ENCODE measurements at regions not wholly inside any gene's neighbourhood (a gene's known extent, or its start where the extent isn't known, plus 50 kb on each side); places are given as distances from the start of the nearest gene placed in this dataset.
A peak's percentile ranks its signal among the peaks of the same experiment; 100 is the strongest.
"Not testable (repeated sequence)": the region's sequence is repeated elsewhere in the genome, so short reads cannot be mapped to it uniquely, and the experiment has no call there.

GRCh38 chr2:20130821-20131645 lies 79.6 kb upstream of the LAPTM4A start:
- no peak for FAIRE-seq

GRCh38 chr2:20130160-20130560 lies 78.7 kb upstream of the LAPTM4A start:
- FAIRE-seq = no peak

More at GRCh38 chr2:20130821-20131645, 79.6 kb upstream of the LAPTM4A start:
- DNase-seq (ENCODE audit: insufficient read length, low spot score) = no peak

GRCh38 chr2:20129331-20130159 lies 78.1 kb upstream of the LAPTM4A start:
- no peak for FAIRE-seq
- no peak for DNase-seq (ENCODE audit: insufficient read length, low spot score)

More at GRCh38 chr2:20130160-20130560, 78.7 kb upstream of the LAPTM4A start:
- DNase-seq (ENCODE audit: insufficient read length, low spot score) = no peak

GRCh38 chr2:20128506-20129330 lies 77.3 kb upstream of the LAPTM4A start:
- no peak for DNase-seq (ENCODE audit: insufficient read length, low spot score)
- FAIRE-seq = no peak

- FAIRE-seq (peak; percentile 59), DNase-seq (ENCODE audit: insufficient read length, low spot score) (no peak)
Observed at GRCh38 chr2:20126469-20126868, 75.0 kb upstream of the LAPTM4A start.

- FAIRE-seq (peak; percentile 13), DNase-seq (ENCODE audit: insufficient read length, low spot score) (no peak)
Observed at GRCh38 chr2:20126040-20126439, 74.6 kb upstream of the LAPTM4A start.

- FAIRE-seq = no peak
- DNase-seq (ENCODE audit: insufficient read length, low spot score) = no peak
Observed at GRCh38 chr2:20125616-20126015, 74.2 kb upstream of the LAPTM4A start.

GRCh38 chr2:20125164-20125563 lies 73.7 kb upstream of the LAPTM4A start:
- no peak for FAIRE-seq

GRCh38 chr2:20123871-20124594 lies 72.6 kb upstream of the LAPTM4A start:
- peak; percentile 31 for FAIRE-seq
- no peak for DNase-seq (ENCODE audit: insufficient read length, low spot score)

More at GRCh38 chr2:20125164-20125563, 73.7 kb upstream of the LAPTM4A start:
- no peak for DNase-seq (ENCODE audit: insufficient read length, low spot score)

- DNase-seq (ENCODE audit: insufficient read length, low spot score) (no peak), FAIRE-seq (peak; percentile 77)
Observed at GRCh38 chr2:20122864-20123263, 71.4 kb upstream of the LAPTM4A start.

- FAIRE-seq = no peak
- DNase-seq (ENCODE audit: insufficient read length, low spot score) = no peak
Observed at GRCh38 chr2:20120569-20121416, 69.4 kb upstream of the LAPTM4A start.

- DNase-seq (ENCODE audit: insufficient read length, low spot score) (no peak), FAIRE-seq (no peak)
Observed at GRCh38 chr2:20118051-20118450, 66.6 kb upstream of the LAPTM4A start.

- DNase-seq (ENCODE audit: insufficient read length, low spot score) (no peak), FAIRE-seq (no peak)
Observed at GRCh38 chr2:20115902-20116301, 64.5 kb upstream of the LAPTM4A start.

GRCh38 chr2:20115374-20115773 lies 63.9 kb upstream of the LAPTM4A start:
- peak; percentile 9 for FAIRE-seq
- no peak for DNase-seq (ENCODE audit: insufficient read length, low spot score)

- FAIRE-seq (no peak), DNase-seq (ENCODE audit: insufficient read length, low spot score) (no peak)
Observed at GRCh38 chr2:20113986-20114938, 62.8 kb upstream of the LAPTM4A start.

GRCh38 chr2:20113004-20113796 lies 61.8 kb upstream of the LAPTM4A start:
- FAIRE-seq (no peak), DNase-seq (ENCODE audit: insufficient read length, low spot score) (no peak)

- not testable (repeated sequence) for FAIRE-seq; DNase-seq (ENCODE audit: insufficient read length, low spot score)
Observed at GRCh38 chr2:20112361-20112760, 60.9 kb upstream of the LAPTM4A start.

Measured in HTR-8/SVneo (cell line).